CD4-positive, alpha-beta T cell (primary cell): ENCODE measurements at regions not wholly inside any gene's neighbourhood (a gene's known extent, or its start where the extent isn't known, plus 50 kb on each side); places are given as distances from the start of the nearest gene placed in this dataset.

Source experiments
- ATAC-seq: fragments of 200-7000 bp; cut with Tn5 transposase; one replicate; pipeline ENCODE4 v1.10.0; 2022; ENCODE audit warnings: mild to moderate bottlenecking; ENCODE audit not compliant: poor library complexity
- CTCF ChIA-PET: fragments of 350-600 bp; sonication (Branson Sonifier 250); formaldehyde crosslinking; loops from one replicate; lab custom pipeline; 2021; ENCODE audit warnings: antibody characterized with exemption, inconsistent platforms; lab: Charles Lee
- POLR2A ChIA-PET: fragments of 350-600 bp; sonication (Branson Sonifier 250); formaldehyde crosslinking; loops from one replicate; lab custom pipeline; 2021; ENCODE audit warnings: antibody characterized with exemption, inconsistent platforms; lab: Charles Lee
- DNase-seq, 14 experiments: peaks; one replicate each; pipeline ENCODE4 v3.0.0-alpha.2; 2013 to 2020; ENCODE audit warnings: mixed read lengths in 2 of 14
- H3K27ac ChIP-seq, 2 donors: one replicate each; pipeline versions ENCODE4 v1.5.1 to v1.7.0; 2013; ENCODE audit warnings: low read length in 2 of 2, low read depth in 1 of 2, mild to moderate bottlenecking in 1 of 2
- H3K27me3 ChIP-seq, 2 experiments: 1 replicate in 1 of 2; 2 replicates in 1 of 2; pipeline versions ENCODE4 v1.6.1 to v1.7.0; 2013; ENCODE audit warnings: low read length in 2 of 2, control low read depth in 1 of 2, mild to moderate bottlenecking in 1 of 2, moderate library complexity in 1 of 2; ENCODE audit not compliant: insufficient read depth in 2 of 2, control insufficient read depth in 1 of 2
- H3K36me3 ChIP-seq: one replicate; pipeline ENCODE4 v1.6.1; 2013; ENCODE audit warnings: low read length, control low read depth; ENCODE audit not compliant: insufficient read depth
- H3K4me1 ChIP-seq: one replicate; pipeline ENCODE4 v1.6.1; 2013; ENCODE audit warnings: low read length, control low read depth; ENCODE audit not compliant: insufficient read depth
- H3K4me3 ChIP-seq: one replicate; pipeline ENCODE4 v1.5.1; 2013; ENCODE audit warnings: mild to moderate bottlenecking, low read length, moderate library complexity
- H3K9me3 ChIP-seq, 2 experiments: 1 replicate in 1 of 2; 2 replicates in 1 of 2; pipeline versions ENCODE4 v1.6.1 to v1.7.0; 2013; ENCODE audit warnings: low read length in 2 of 2, mild to moderate bottlenecking in 2 of 2, control low read depth in 1 of 2, moderate library complexity in 1 of 2; ENCODE audit not compliant: control insufficient read depth in 1 of 2, insufficient read depth in 1 of 2
- H3K27ac Mint-ChIP-seq: one replicate; pipeline ENCODE4 v1.8.0; 2020; ENCODE audit warnings: mixed read lengths
- H3K27me3 Mint-ChIP-seq: one replicate; pipeline ENCODE4 v1.8.0; 2021; ENCODE audit warnings: mixed read lengths
- H3K36me3 Mint-ChIP-seq: one replicate; pipeline ENCODE4 v1.8.0; 2021; ENCODE audit warnings: low read depth, mixed read lengths
- H3K4me1 Mint-ChIP-seq: one replicate; pipeline ENCODE4 v1.8.0; 2021; ENCODE audit warnings: low read depth, mixed read lengths
- H3K4me3 Mint-ChIP-seq: one replicate; pipeline ENCODE4 v1.8.0; 2020; ENCODE audit warnings: mild to moderate bottlenecking, mixed read lengths
- H3K9me3 Mint-ChIP-seq: one replicate; pipeline ENCODE4 v1.8.0; 2020; ENCODE audit warnings: mixed read lengths
- CTCF ChIP-seq: fragments of 200-600 bp; IDR thresholded peaks from one replicate; pipeline ENCODE4 v1.8.0; 2022; ENCODE audit warnings: antibody characterized with exemption, mild to moderate bottlenecking
- intact Hi-C, 2 experiments: fragments of 100-400 bp; cut with DNase I in 1 of 2; cut with micrococcal nuclease in 1 of 2; formaldehyde crosslinking; loops; one replicate each; pipeline versions ENCODE4 v1.15.1 to v1.9.0; 2023 to 2025; cut with DNase I, micrococcal nuclease

GRCh38 chr13:110773480-110773879 lies 60.0 kb downstream of the ING1 start:
- Mint-ChIP-seq H3K36me3 (no peaks in the 10 kb centered on the region), H3K27ac (no peak overlapping the region), H3K4me1 (no peaks in the 10 kb centered on the region), H3K27me3 (peaks cover 22% of the 10 kb centered on the region), H3K9me3 (no peaks in the 10 kb centered on the region), H3K4me3 (no peak overlapping the region)
- ATAC-seq (no peak), DNase-seq (no peak)
- no peak overlapping the region for H3K27ac ChIP-seq
- H3K4me3 ChIP-seq: no peak overlapping the region
- intact Hi-C loops: no loop called here
- H3K4me1 ChIP-seq: no peaks in the 10 kb centered on the region
- peaks cover 8 to 9% of the 10 kb centered on the region in 2 experiments for H3K27me3 ChIP-seq
- CTCF ChIA-PET: no interaction called here
- no peak for TF ChIP-seq CTCF
- H3K36me3 ChIP-seq: no peaks in the 10 kb centered on the region
- no peaks in the 10 kb centered on the region for H3K9me3 ChIP-seq
- POLR2A ChIA-PET: no interaction called here

- no peaks in the 10 kb centered on the region for H3K9me3 Mint-ChIP-seq
- no peak overlapping the region for H3K27ac Mint-ChIP-seq
- Histone ChIP-seq H3K36me3 (no peaks in the 10 kb centered on the region), H3K27me3 (peaks cover 8% of the 10 kb centered on the region in 2 experiments), H3K9me3 (no peaks in the 10 kb centered on the region), H3K27ac (no peak overlapping the region), H3K4me1 (no peaks in the 10 kb centered on the region), H3K4me3 (no peak overlapping the region)
- ChIA-PET CTCF (no interaction called here), POLR2A (no interaction called here)
- no peak for ATAC-seq
- H3K4me3 Mint-ChIP-seq: no peak overlapping the region
- H3K36me3 Mint-ChIP-seq: no peaks in the 10 kb centered on the region
- no peaks in the 10 kb centered on the region for H3K4me1 Mint-ChIP-seq
- TF ChIP-seq CTCF: no peak
- intact Hi-C loops: no loop called here
- peaks cover 22% of the 10 kb centered on the region for H3K27me3 Mint-ChIP-seq
- no peak for DNase-seq
These were observed 60.6 kb downstream of the ING1 start for GRCh38 chr13:110774051-110774450.

DNA sequence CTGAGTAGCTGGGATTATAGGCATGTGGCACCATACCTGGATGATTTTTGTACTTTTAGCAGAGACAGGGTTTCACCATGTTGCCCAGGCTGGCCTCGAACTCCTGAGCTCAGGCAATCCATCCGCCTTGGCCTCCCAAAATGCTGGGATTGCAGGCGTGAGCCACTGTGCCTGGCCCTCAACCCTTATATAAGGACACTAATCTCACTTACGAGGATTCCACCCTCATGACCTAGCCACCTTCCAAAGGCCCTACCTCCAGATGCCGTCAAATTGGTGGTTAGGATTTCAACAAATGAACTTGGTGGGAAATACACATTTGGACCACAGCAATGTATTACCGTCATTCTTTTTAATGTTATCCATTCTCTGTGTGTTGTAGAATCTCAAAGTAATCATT lies 61.0 kb downstream of the ING1 start:
- intact Hi-C loops: no loop called here
- Histone ChIP-seq H3K36me3 (no peaks in the 10 kb centered on the region), H3K27ac (no peak overlapping the region), H3K9me3 (no peaks in the 10 kb centered on the region), H3K27me3 (peaks cover 8% of the 10 kb centered on the region in 2 experiments), H3K4me3 (no peak overlapping the region), H3K4me1 (no peaks in the 10 kb centered on the region)
- no peak overlapping the region for H3K27ac Mint-ChIP-seq
- ChIA-PET POLR2A (no interaction called here), CTCF (no interaction called here)
- H3K9me3 Mint-ChIP-seq: no peaks in the 10 kb centered on the region
- no peak for TF ChIP-seq CTCF
- H3K36me3 Mint-ChIP-seq: no peaks in the 10 kb centered on the region
- no peaks in the 10 kb centered on the region for H3K4me1 Mint-ChIP-seq
- peaks cover 22% of the 10 kb centered on the region for H3K27me3 Mint-ChIP-seq
- H3K4me3 Mint-ChIP-seq: no peak overlapping the region
- no peak for ATAC-seq
- no peak for DNase-seq
